ENCODE measurements at regions not wholly inside any gene's neighbourhood (a gene's known extent, or its start where the extent isn't known, plus 50 kb on each side); places are given as distances from the start of the nearest gene placed in this dataset.

DNA sequence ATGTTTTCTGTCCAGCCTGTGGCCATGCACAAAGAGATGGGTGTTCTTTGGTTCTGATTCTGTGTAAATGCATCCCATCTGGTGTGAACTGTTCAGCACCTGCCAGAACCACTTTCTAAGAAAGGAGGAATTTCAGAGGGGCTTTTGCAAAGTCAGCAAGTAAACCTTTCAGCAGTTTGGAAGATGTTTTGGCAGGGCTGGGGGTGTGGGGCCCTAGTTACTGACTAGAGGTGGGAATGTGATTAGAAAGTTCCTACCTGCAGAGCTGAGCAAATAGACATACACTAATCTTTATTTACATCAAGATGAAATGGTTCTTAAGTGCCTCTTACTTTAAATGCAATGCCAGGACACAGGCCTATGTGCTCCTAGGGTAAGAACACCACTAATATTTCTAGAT, 378.1 kb upstream of the USP24 start:
- in situ Hi-C loops (cut with HindIII; ENCODE audit: low pct_unique_long_range_greater_than_20kb, low sequenced_read_pairs): no loop called here
- no peak for TF ChIP-seq JUND (IDR thresholded peaks at IDR 0.05; ENCODE audit: low read depth)
- no peak for DNase-seq (ENCODE audit: low read depth in 1 of 2, low spot score in 1 of 2)

DNA sequence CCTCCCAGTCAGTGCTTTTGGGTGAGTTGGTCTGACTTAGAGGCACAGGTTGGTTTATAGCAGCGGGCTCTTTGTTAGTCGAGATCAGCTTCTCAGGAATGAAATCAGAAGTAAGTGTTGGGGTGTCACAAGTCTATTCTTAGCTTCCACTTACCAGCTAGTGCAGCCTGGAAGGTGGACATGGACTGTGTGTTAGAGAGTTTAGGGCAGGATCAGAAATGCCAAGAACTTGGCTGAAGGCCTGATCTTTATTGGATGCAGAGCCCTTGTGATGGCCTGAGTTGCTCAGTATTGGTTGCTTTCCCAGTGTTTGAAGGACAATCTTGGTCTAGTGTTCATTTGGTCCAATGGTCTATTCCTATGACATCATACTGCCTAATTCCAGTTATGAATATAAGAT, 377.0 kb upstream of the USP24 start:
- in situ Hi-C loops (cut with HindIII; ENCODE audit: low pct_unique_long_range_greater_than_20kb, low sequenced_read_pairs): no loop called here
- DNase-seq (ENCODE audit: low read depth in 1 of 2, low spot score in 1 of 2): no peak

DNA sequence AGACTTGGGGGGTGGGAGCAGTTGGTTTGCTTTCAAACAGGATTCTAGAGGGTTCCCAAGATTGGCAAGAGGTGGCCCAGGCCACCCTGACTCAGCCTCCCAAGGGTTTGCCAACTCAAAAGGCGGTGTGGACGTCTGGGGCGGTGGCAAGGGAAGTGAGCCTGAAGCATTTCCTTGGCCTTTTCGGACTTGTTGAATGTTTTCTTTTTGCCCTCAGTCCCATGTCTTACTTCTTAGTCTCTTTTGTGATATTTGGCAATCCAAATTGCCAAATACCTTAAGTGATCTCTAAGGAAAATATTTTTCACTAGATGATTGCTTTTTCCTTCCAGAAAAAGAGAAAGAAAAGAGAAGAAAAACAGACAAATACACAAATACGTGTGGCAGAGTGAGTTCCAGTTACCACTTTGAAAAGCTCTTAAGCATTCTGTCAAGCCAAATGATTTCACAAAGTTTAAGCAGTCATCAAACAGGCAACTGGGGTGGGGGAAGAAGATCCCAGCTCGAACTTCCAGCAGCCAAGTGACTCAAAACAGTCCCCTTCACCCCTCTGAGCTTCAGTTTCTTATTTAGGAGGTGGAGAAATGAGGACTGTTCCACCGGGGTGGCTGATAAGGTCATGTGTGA, 374.6 kb upstream of the USP24 start:
- no peak for DNase-seq (ENCODE audit: low read depth in 1 of 2, low spot score in 1 of 2)
- in situ Hi-C loops (cut with HindIII; ENCODE audit: low pct_unique_long_range_greater_than_20kb, low sequenced_read_pairs): no loop called here
- TF ChIP-seq JUND (IDR thresholded peaks at IDR 0.05; ENCODE audit: low read depth): no peak

More for the DNA sequence above, 377.0 kb upstream of the USP24 start:
- no peak for TF ChIP-seq JUND (IDR thresholded peaks at IDR 0.05; ENCODE audit: low read depth)

DNA sequence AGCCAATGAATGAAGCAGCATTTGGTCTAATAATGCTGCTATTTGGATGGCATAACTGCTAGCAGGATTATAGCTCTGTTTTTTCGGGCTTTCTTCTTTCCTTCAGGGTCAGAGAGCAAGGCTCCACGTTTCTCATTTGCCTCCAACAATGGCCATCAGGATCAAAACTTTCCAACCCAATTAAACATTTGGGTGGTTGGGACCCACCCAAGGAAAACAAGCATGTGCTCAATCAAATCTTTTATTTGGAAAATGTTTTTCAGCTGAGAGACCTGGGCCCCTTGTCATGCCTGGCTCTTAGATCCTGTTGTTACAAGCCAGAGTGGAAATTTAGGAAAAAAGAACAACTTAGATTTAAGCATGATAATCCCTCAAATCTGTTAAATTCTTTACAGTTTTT, 373.1 kb upstream of the USP24 start:
- in situ Hi-C loops (cut with HindIII; ENCODE audit: low pct_unique_long_range_greater_than_20kb, low sequenced_read_pairs): no loop called here
- DNase-seq (ENCODE audit: low read depth in 1 of 2, low spot score in 1 of 2): no peak
- no peak for TF ChIP-seq JUND (IDR thresholded peaks at IDR 0.05; ENCODE audit: low read depth)

DNA sequence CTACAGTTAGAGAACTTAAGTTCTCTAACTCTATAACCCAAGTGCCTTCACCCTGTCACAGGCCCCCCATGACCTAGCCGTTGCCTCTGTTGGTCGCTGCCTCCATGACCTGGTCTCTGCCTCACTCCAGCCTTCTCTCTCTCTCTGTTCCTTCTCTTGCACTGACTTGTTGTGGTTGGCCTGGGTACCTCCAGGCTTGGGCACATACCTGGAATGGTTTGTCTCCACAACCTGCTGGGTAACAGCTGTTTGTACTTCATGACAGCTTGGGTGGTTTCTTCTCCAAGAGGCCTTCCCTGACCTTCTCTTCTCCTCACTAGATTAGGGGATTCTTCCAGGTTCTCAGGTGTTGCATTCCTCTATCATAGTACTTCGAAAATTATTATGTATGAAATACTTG, 371.6 kb upstream of the USP24 start:
- TF ChIP-seq JUND (IDR thresholded peaks at IDR 0.05; ENCODE audit: low read depth): no peak
- in situ Hi-C loops (cut with HindIII; ENCODE audit: low pct_unique_long_range_greater_than_20kb, low sequenced_read_pairs): no loop called here
- no peak for DNase-seq (ENCODE audit: low read depth in 1 of 2, low spot score in 1 of 2)

DNA sequence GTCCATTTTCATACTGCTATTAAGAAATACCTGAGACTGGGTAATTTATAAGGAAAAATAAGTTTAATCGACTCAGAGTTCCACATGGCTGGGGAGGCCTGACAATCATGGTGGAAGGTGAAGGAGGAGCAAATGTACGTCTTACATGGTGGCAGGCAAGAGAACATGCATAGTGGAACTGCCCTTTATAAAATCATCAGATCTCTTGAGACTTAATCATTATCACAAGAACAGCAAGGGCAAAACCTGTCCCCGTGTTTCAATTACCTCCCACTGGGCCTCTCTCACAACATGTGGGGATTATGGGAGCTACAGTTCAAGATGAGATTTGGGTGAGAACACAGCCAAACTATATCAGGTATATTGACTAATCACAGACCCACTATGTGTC, 370.2 kb upstream of the USP24 start:
- in situ Hi-C loops (cut with HindIII; ENCODE audit: low pct_unique_long_range_greater_than_20kb, low sequenced_read_pairs): no loop called here
- no peak for TF ChIP-seq JUND (IDR thresholded peaks at IDR 0.05; ENCODE audit: low read depth)
- no peak for DNase-seq (ENCODE audit: low read depth in 1 of 2, low spot score in 1 of 2)

DNA sequence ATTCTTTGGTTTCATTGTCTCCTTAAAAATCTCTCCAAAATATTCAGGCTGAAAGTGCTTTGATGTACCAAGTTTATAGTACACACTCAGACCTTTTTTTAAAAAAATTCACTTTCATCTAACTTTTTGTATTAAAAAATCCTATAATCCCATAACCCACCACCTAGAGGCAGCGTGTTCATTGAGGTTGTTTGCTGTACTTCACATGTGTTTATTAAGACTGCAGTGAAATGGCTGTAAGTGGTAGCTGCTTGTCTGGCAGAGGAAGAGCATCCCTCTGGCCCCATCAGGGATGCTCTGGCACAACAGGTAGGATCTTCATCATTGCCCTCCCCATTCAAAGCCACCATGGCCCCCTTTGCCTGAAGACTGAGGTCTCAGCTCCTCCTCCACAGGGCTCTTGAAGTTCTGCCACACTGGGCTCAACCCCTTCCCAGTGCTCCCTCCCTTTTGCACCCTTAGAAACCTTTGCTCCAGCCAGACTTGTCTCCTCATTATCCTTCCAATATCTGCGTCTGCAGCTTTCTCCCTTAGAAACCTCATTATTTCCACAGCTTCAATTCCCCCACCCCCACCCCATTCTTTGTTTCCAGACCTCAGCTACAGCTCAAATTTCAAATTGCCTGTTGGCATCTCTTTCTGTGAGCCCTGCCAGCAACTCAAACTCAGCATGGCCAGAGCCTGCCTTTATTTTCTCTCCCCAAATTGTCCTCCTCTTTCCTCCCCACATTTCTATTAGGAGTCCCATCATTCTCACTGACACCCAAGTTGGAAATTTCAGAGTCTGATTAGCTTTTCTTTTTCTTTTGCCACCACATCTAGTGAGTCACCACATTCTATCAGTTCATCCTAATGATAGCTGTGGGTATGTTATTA, 369.6 kb upstream of the USP24 start:
- no peak for DNase-seq (ENCODE audit: low read depth in 1 of 2, low spot score in 1 of 2)
- no peak for TF ChIP-seq JUND (IDR thresholded peaks at IDR 0.05; ENCODE audit: low read depth)
- in situ Hi-C loops (cut with HindIII; ENCODE audit: low pct_unique_long_range_greater_than_20kb, low sequenced_read_pairs): no loop called here

DNA sequence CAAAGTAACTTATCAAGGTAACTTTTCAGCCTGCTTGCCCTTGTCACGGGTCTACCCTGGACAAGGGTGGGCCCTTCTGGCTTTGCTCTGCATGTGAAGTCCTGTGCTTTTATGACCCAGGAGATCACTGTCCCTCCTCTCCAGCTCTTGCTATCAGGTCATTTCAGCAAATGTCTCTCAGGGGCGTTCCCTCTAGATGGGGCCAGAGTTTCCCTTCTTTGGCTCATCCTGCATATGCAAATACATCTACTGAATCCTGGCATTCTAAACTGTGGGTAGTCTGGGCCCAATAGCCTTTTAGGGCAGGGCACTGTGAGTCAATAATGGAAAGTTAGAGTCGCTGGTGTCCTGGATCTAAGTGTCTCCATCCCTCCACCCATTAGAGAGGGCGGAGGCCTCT, 366.9 kb upstream of the USP24 start:
- TF ChIP-seq JUND (IDR thresholded peaks at IDR 0.05; ENCODE audit: low read depth): no peak
- no peak for DNase-seq (ENCODE audit: low read depth in 1 of 2, low spot score in 1 of 2)
- in situ Hi-C loops (cut with HindIII; ENCODE audit: low pct_unique_long_range_greater_than_20kb, low sequenced_read_pairs): no loop called here

DNA sequence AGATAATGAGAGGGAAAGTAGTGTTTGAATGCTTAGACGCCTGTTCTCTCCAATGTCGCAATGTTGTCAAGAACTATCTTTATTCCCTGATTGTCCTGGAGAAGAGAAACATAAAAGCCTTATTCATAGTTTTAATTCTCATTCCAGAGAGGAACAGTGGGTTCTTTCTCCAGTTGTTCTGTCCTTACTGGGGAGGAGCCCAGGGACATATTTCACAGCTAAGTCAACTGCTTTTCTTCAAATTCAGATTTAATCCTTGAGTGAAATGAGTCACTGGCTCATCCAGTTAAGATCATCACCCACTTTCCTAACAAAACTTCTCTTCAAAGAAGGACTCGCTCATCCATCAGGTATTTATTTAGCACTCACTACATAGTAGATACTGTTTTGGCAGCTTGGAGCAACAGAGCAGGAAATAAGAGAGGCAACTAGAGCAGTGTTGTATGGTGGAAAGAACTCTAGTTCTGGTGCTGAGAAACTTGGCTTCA, 365.7 kb upstream of the USP24 start:
- no peak for TF ChIP-seq JUND (IDR thresholded peaks at IDR 0.05; ENCODE audit: low read depth)
- no peak for DNase-seq (ENCODE audit: low read depth in 1 of 2, low spot score in 1 of 2)
- in situ Hi-C loops (cut with HindIII; ENCODE audit: low pct_unique_long_range_greater_than_20kb, low sequenced_read_pairs): no loop called here

DNA sequence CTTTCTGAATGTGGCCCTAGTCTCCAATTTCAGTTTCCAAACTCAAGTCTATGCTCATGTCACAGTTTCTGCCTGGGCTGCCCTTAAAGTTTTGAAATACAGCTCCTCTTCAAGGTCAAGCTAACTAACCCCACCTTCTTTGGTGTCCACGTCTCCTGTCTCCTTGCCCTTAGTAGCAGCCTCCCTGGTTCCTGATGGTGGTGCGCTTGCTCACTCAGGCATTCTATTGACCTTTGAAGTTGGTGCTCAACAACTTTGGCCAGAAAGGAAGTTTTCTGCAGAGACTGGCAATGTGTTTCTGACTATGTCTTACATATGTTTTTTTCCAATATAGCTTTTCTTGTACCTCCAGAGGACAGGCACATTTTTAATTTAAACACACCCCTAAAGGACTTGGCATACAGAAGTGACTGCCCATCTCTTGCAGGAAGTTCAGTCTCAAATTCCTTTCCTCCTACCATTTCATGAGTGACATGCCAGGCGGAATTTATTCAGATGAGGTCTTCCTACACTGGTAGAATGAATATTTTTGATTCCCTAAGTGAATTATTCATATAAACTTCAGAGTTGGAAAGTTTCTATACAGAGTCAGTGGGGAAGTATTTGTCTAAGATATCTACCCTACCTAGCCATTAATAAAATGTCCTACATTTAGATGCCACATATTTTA, 364.3 kb upstream of the USP24 start:
- in situ Hi-C loops (cut with HindIII; ENCODE audit: low pct_unique_long_range_greater_than_20kb, low sequenced_read_pairs): no loop called here
- DNase-seq (ENCODE audit: low read depth in 1 of 2, low spot score in 1 of 2): no peak
- TF ChIP-seq JUND (IDR thresholded peaks at IDR 0.05; ENCODE audit: low read depth): no peak

DNA sequence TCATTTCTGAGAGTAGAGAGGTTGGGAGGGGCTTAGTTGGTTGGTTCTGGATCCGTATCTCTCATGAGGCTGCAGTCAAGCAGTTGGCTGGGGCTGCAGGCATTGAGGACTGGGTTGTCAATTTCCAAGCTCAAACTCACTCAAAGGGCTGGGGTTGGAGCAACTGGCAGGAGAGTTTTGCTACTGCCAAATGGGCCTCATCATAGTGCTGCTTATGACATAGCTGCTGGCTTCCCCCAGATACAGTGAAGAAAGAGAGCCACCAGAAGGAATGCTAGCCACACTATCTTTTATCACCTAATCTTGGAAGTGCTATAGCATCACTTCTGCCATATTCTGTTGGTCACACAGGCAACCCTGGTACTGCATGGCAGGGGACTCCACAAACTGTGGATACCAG, 363.5 kb upstream of the USP24 start:
- TF ChIP-seq JUND (IDR thresholded peaks at IDR 0.05; ENCODE audit: low read depth): no peak
- no peak for DNase-seq (ENCODE audit: low read depth in 1 of 2, low spot score in 1 of 2)
- in situ Hi-C loops (cut with HindIII; ENCODE audit: low pct_unique_long_range_greater_than_20kb, low sequenced_read_pairs): no loop called here

DNA sequence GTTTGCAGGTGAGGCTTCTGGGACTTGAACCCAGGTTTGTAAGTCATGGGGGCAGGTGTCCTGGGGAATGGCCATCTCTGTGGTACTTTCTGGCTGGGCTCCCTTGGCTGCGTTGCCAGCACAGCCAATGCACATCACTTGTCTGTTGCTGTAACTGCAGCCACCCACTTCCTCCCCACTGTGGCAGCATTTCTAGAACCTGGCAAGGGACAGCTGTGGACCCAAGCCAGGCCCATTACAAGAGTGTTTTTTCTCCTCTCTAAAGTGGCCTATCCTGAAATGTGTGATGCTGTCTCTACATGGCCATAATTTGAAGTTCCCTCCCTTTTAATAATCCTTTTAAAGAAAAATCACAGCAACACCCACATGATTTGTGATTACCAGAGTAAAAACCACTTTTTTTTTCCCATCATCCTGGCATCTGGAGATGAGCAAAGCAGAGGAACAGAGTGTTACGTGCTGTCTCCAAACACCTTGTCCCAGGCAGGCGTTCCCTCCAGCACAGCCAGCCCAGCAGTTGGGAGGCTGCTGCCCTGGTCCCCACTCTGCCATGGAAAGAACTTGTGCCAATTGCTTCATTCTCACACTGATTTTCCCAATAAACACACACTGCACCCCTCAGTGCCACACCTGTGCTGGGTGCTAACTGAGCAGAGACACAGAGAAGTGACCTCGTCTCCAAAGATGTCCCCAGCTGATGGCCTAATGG, 360.6 kb upstream of the USP24 start:
- DNase-seq (ENCODE audit: low read depth in 1 of 2, low spot score in 1 of 2): no peak
- in situ Hi-C loops (cut with HindIII; ENCODE audit: low pct_unique_long_range_greater_than_20kb, low sequenced_read_pairs): no loop called here
- no peak for TF ChIP-seq JUND (IDR thresholded peaks at IDR 0.05; ENCODE audit: low read depth)
